Neural cell (in vitro differentiated cells): ENCODE measurements at regions not wholly inside any gene's neighbourhood (a gene's known extent, or its start where the extent isn't known, plus 50 kb on each side); places are given as distances from the start of the nearest gene placed in this dataset.

Source experiments
- EP300 ChIP-seq: fragments of 450-650 bp; conservative IDR thresholded peaks from 2 replicates; pipeline ENCODE4 v1.6.1; 2014; ENCODE audit warnings: antibody characterized with exemption, mild to moderate bottlenecking, moderate library complexity; ENCODE audit not compliant: poor library complexity, severe bottlenecking
- POLR2AphosphoS5 ChIP-seq: IDR thresholded peaks from 2 replicates; pipeline ENCODE4 v1.6.1; 2012
- RAD21 ChIP-seq: fragments of 450-650 bp; conservative IDR thresholded peaks from 2 replicates; pipeline ENCODE4 v1.6.1; 2014; ENCODE audit warnings: antibody characterized with exemption, mild to moderate bottlenecking, moderate library complexity
- SMC3 ChIP-seq: fragments of 450-650 bp; conservative IDR thresholded peaks from 2 replicates; pipeline ENCODE4 v1.6.1; 2014; ENCODE audit warnings: antibody characterized with exemption, mild to moderate bottlenecking, moderate library complexity; ENCODE audit not compliant: poor library complexity
- TF ChIP-seq, protein P1 (sequence below): fragments of 450-650 bp; IDR thresholded peaks from 2 replicates; pipeline ENCODE4 v1.5.1; 2014; ENCODE audit warnings: antibody characterized with exemption, mild to moderate bottlenecking, moderate library complexity; ENCODE audit not compliant: poor library complexity, severe bottlenecking

DNA sequence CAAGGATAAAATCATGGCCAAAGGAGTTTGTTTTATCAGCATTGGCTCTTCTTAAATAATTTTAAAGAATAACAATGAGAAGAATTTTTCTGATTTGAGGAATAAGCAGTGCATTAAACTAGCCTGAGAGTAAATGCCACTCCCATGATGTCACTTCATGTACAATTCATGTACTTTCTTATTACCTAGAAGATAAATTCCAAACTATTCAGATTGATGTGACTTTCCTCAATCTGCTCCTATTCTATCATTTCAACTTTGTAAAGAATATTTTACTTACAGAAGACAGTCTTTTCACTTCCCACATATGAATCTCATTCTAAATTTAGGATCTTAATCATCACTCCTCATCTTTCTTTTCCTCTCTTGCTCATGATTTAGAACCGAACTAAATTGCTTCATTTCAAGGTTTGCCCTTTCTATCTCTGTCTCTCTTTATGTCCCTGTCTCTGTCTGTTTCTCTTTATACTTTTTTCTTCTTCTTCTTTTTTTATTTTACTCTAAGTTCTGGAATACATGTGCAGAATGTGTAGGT lies 1142.0 kb upstream of the PIK3C3 start:
- no peak for TF ChIP-seq EP300
- TF ChIP-seq, protein P1, sequence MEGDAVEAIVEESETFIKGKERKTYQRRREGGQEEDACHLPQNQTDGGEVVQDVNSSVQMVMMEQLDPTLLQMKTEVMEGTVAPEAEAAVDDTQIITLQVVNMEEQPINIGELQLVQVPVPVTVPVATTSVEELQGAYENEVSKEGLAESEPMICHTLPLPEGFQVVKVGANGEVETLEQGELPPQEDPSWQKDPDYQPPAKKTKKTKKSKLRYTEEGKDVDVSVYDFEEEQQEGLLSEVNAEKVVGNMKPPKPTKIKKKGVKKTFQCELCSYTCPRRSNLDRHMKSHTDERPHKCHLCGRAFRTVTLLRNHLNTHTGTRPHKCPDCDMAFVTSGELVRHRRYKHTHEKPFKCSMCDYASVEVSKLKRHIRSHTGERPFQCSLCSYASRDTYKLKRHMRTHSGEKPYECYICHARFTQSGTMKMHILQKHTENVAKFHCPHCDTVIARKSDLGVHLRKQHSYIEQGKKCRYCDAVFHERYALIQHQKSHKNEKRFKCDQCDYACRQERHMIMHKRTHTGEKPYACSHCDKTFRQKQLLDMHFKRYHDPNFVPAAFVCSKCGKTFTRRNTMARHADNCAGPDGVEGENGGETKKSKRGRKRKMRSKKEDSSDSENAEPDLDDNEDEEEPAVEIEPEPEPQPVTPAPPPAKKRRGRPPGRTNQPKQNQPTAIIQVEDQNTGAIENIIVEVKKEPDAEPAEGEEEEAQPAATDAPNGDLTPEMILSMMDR, result no peak
- TF ChIP-seq POLR2AphosphoS5, result no peak
- no peak for TF ChIP-seq SMC3
- TF ChIP-seq RAD21, result no peak
